GM12878 (cell line): ENCODE measurements at regions not wholly inside any gene's neighbourhood (a gene's known extent, or its start where the extent isn't known, plus 50 kb on each side); places are given as distances from the start of the nearest gene placed in this dataset.

Source experiments
- BACH1 ChIP-seq: fragments of 450-650 bp; IDR thresholded peaks from 2 replicates; pipeline ENCODE4 v1.6.1; 2017; ENCODE audit warnings: mild to moderate bottlenecking, borderline replicate concordance
- BCL11A ChIP-seq: IDR thresholded peaks from 2 replicates; pipeline ENCODE4 v1.6.1; 2011; ENCODE audit warnings: low read depth, low read length
- BRCA1 ChIP-seq: IDR thresholded peaks from 2 replicates; pipeline ENCODE4 v1.6.1; 2011; ENCODE audit warnings: low read depth, low read length, improper control_type of control experiment
- EGR1 ChIP-seq, 2 experiments: IDR thresholded peaks; 1 replicate in 1 of 2; 2 replicates in 1 of 2; pipeline ENCODE4 v1.6.1; 2011 to 2012; ENCODE audit warnings: low read depth in 2 of 2, low read length in 2 of 2, borderline replicate concordance in 1 of 2, mild to moderate bottlenecking in 1 of 2, moderate library complexity in 1 of 2
- EZH2 ChIP-seq: IDR thresholded peaks from 2 replicates; pipeline ENCODE4 v1.6.1; 2012; ENCODE audit warnings: low read depth, mild to moderate bottlenecking, control low read depth, inconsistent platforms, low read length, borderline replicate concordance; ENCODE audit not compliant: control insufficient read depth
- HCFC1 ChIP-seq: fragments of 150-350 bp; IDR thresholded peaks from 2 replicates; pipeline ENCODE4 v1.6.1; 2014; ENCODE audit warnings: low read length
- SMARCA5 ChIP-seq: fragments of 450-650 bp; IDR thresholded peaks from 2 replicates; pipeline ENCODE4 v1.6.1; 2017; ENCODE audit warnings: mild to moderate bottlenecking
- TF ChIP-seq, protein P1 (sequence below): IDR thresholded peaks from 2 replicates; pipeline ENCODE4 v1.6.1; 2011; ENCODE audit warnings: mild to moderate bottlenecking, low read depth, low read length, moderate library complexity; ENCODE audit not compliant: insufficient replicate concordance
- TF ChIP-seq, protein P2 (sequence below), 3 experiments: IDR thresholded peaks in 2 of 3; conservative IDR thresholded peaks in 1 of 3; 2 replicates each; pipeline ENCODE4 v1.5.1; 2011; ENCODE audit warnings: low read depth in 3 of 3, low read length in 3 of 3, mild to moderate bottlenecking in 3 of 3, control low read depth in 2 of 3, moderate library complexity in 2 of 3, inconsistent platforms in 1 of 3, mixed read lengths in 1 of 3; ENCODE audit not compliant: control insufficient read depth in 2 of 3, insufficient read depth in 1 of 3; ENCODE audit errors: extremely low read depth in 1 of 3

DNA sequence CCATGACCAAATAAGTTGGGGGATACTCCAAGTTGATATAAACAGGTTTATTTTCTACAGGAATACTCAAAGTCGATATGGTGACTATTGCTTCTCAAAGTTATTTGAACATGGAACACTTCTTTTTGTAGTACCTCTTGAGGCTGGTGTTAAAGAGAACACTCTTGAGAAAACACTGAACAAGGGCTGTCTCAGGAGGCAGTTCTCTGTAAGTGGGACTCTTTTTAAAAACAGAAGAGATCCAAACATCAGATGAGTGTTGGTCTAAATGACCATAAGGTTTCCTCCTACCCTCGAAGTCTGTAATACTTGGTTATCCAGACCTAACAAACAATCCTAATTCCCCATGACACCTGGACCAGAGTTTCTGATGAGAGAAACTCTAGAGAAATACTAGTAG lies 223.2 kb upstream of the TEX13C start:
- TF ChIP-seq HCFC1 (no peak), EGR1 (IDR thresholded peaks at IDR 0.05; ENCODE audit: borderline replicate concordance in 1 of 2, low read depth in 2 of 2, low read length in 2 of 2) (no peak), BCL11A (no peak), BACH1 (no peak), EZH2 (no peak), BRCA1 (no peak), SMARCA5 (no peak)
- TF ChIP-seq, protein P1, sequence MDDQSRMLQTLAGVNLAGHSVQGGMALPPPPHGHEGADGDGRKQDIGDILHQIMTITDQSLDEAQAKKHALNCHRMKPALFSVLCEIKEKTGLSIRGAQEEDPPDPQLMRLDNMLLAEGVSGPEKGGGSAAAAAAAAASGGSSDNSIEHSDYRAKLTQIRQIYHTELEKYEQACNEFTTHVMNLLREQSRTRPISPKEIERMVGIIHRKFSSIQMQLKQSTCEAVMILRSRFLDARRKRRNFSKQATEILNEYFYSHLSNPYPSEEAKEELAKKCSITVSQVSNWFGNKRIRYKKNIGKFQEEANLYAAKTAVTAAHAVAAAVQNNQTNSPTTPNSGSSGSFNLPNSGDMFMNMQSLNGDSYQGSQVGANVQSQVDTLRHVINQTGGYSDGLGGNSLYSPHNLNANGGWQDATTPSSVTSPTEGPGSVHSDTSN = no peak
- TF ChIP-seq, protein P2, sequence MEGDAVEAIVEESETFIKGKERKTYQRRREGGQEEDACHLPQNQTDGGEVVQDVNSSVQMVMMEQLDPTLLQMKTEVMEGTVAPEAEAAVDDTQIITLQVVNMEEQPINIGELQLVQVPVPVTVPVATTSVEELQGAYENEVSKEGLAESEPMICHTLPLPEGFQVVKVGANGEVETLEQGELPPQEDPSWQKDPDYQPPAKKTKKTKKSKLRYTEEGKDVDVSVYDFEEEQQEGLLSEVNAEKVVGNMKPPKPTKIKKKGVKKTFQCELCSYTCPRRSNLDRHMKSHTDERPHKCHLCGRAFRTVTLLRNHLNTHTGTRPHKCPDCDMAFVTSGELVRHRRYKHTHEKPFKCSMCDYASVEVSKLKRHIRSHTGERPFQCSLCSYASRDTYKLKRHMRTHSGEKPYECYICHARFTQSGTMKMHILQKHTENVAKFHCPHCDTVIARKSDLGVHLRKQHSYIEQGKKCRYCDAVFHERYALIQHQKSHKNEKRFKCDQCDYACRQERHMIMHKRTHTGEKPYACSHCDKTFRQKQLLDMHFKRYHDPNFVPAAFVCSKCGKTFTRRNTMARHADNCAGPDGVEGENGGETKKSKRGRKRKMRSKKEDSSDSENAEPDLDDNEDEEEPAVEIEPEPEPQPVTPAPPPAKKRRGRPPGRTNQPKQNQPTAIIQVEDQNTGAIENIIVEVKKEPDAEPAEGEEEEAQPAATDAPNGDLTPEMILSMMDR (IDR thresholded peaks at IDR 0.05 in 2 of 3, conservative IDR thresholded peaks at IDR 0.05 in 1 of 3; ENCODE audit: control insufficient read depth in 2 of 3, extremely low read depth in 1 of 3, insufficient read depth in 1 of 3, low read depth in 3 of 3, low read length in 3 of 3) = no peak
